ENCODE measurements at regions not wholly inside any gene's neighbourhood (a gene's known extent, or its start where the extent isn't known, plus 50 kb on each side); places are given as distances from the start of the nearest gene placed in this dataset.

GRCh38 chr7:46493196-46493595, 572.1 kb upstream of the IGFBP3 start:
- in situ Hi-C loops (cut with MboI), result no loop called here

GRCh38 chr7:46492466-46492865, 571.4 kb upstream of the IGFBP3 start:
- Histone ChIP-seq H3K27ac (ENCODE audit: control insufficient read depth, insufficient read depth) (no peak overlapping the region), H3K4me2 (ENCODE audit: control insufficient read depth, insufficient read depth) (no peak overlapping the region), H3K9me3 (replicated peaks; ENCODE audit: control insufficient read depth, insufficient read depth, low read length) (no peaks in the 10 kb centered on the region), H3K27me3 (replicated peaks in 1 of 2; ENCODE audit: control insufficient read depth in 2 of 2, insufficient read depth in 2 of 2, low read length in 1 of 2) (no peaks in the 10 kb centered on the region), H2AFZ (ENCODE audit: control insufficient read depth, low read depth, low read length) (no peak overlapping the region), H3K9ac (ENCODE audit: control insufficient read depth, insufficient read depth, low read length) (no peak overlapping the region), H4K20me1 (ENCODE audit: control insufficient read depth, insufficient read depth) (no peaks in the 10 kb centered on the region), H3K4me3 (no peak overlapping the region), H3K36me3 (ENCODE audit: control insufficient read depth in 2 of 2, insufficient read depth in 2 of 2, low read length in 1 of 2) (no peaks in the 10 kb centered on the region), H3K4me1 (ENCODE audit: control insufficient read depth, insufficient read depth, low read length) (no peaks in the 10 kb centered on the region), H3K79me2 (ENCODE audit: control insufficient read depth, insufficient read depth, low read length) (no peaks in the 10 kb centered on the region)
- no peak for ATAC-seq
- no peak for TF ChIP-seq WRNIP1 (IDR thresholded peaks at IDR 0.05; ENCODE audit: borderline replicate concordance, low read depth, low read length)
- intact Hi-C loops (cut with micrococcal nuclease; ENCODE audit: unreplicated experiment) (no loop called here), in situ Hi-C loops (cut with MboI) (no loop called here)
- no TSS peak for BruUV-seq (replicated peaks)
- POLR2A ChIA-PET, result no interaction called here
- RAD21 ChIA-PET (ENCODE audit: unreplicated experiment), result no interaction called here
- CTCF ChIA-PET, result interaction anchor here (1.1 kb wide), 1 partner anchor 10 kb away, joined by 3 read pairs; no protein-coding TSS in a partner anchor
- SMC1A ChIA-PET (ENCODE audit: uncharacterized antibody, unreplicated experiment), result no interaction called here
- no peak for DNase-seq (ENCODE audit: low read depth, low spot score)
- no peak for FAIRE-seq
- WGBS (ENCODE audit: insufficient coverage, insufficient replicate concordance, low lambda C conversion rate, missing lambda C conversion rate), result 27% methylated on average over 1 of the region's 1 CpG

More at GRCh38 chr7:46493196-46493595, 572.1 kb upstream of the IGFBP3 start:
- no peak for ATAC-seq
- SMC1A ChIA-PET (ENCODE audit: uncharacterized antibody, unreplicated experiment), result interaction anchor here (1.1 kb wide), 1 partner anchor 17 kb away, joined by 3 read pairs; no protein-coding TSS in a partner anchor
- no peak overlapping the region for H2AFZ ChIP-seq (ENCODE audit: control insufficient read depth, low read depth, low read length)
- BruUV-seq (replicated peaks), result no TSS peak
- no peak overlapping the region for H3K4me3 ChIP-seq
- H3K4me2 ChIP-seq (ENCODE audit: control insufficient read depth, insufficient read depth), result no peak overlapping the region
- CTCF ChIA-PET, result interaction anchor here (0.7 to 1.1 kb wide), 2 partner anchors 10 to 234 kb away, joined by 3 to 4 read pairs; no protein-coding TSS in a partner anchor
- H3K36me3 ChIP-seq (ENCODE audit: control insufficient read depth in 2 of 2, insufficient read depth in 2 of 2, low read length in 1 of 2), result no peaks in the 10 kb centered on the region
- no peak for DNase-seq (ENCODE audit: low read depth, low spot score)
- FAIRE-seq, result no peak
- WGBS (ENCODE audit: insufficient coverage, insufficient replicate concordance, low lambda C conversion rate, missing lambda C conversion rate), result 40% methylated on average over 4 of the region's 4 CpGs
- no peaks in the 10 kb centered on the region for H3K79me2 ChIP-seq (ENCODE audit: control insufficient read depth, insufficient read depth, low read length)
- no peak overlapping the region for H3K27ac ChIP-seq (ENCODE audit: control insufficient read depth, insufficient read depth)
- intact Hi-C loops (cut with micrococcal nuclease; ENCODE audit: unreplicated experiment), result no loop called here
- no peaks in the 10 kb centered on the region for H3K9me3 ChIP-seq (replicated peaks; ENCODE audit: control insufficient read depth, insufficient read depth, low read length)
- H3K27me3 ChIP-seq (replicated peaks in 1 of 2; ENCODE audit: control insufficient read depth in 2 of 2, insufficient read depth in 2 of 2, low read length in 1 of 2), result no peaks in the 10 kb centered on the region
- no peaks in the 10 kb centered on the region for H4K20me1 ChIP-seq (ENCODE audit: control insufficient read depth, insufficient read depth)
- no peak overlapping the region for H3K9ac ChIP-seq (ENCODE audit: control insufficient read depth, insufficient read depth, low read length)
- POLR2A ChIA-PET, result interaction anchor here (0.6 to 0.7 kb wide), 2 partner anchors 24 to 60 kb away, joined by 4 to 5 read pairs; no protein-coding TSS in a partner anchor
- no peaks in the 10 kb centered on the region for H3K4me1 ChIP-seq (ENCODE audit: control insufficient read depth, insufficient read depth, low read length)
- TF ChIP-seq IKZF2 (IDR thresholded peaks at IDR 0.05) (no peak), YY1 (IDR thresholded peaks at IDR 0.05; ENCODE audit: low read depth, low read length) (no peak)
- RAD21 ChIA-PET (ENCODE audit: unreplicated experiment), result no interaction called here
